ENCODE measurements at regions not wholly inside any gene's neighbourhood (a gene's known extent, or its start where the extent isn't known, plus 50 kb on each side); places are given as distances from the start of the nearest gene placed in this dataset.

- DNase-seq: no peak
- H3K27ac Mint-ChIP-seq (ENCODE audit: unreplicated experiment): no peak overlapping the region
- H3K27me3 Mint-ChIP-seq (ENCODE audit: unreplicated experiment): peaks cover 2% of the 10 kb centered on the region
- H3K9me3 Mint-ChIP-seq (ENCODE audit: unreplicated experiment): no peaks in the 10 kb centered on the region
- TF ChIP-seq, protein P1, sequence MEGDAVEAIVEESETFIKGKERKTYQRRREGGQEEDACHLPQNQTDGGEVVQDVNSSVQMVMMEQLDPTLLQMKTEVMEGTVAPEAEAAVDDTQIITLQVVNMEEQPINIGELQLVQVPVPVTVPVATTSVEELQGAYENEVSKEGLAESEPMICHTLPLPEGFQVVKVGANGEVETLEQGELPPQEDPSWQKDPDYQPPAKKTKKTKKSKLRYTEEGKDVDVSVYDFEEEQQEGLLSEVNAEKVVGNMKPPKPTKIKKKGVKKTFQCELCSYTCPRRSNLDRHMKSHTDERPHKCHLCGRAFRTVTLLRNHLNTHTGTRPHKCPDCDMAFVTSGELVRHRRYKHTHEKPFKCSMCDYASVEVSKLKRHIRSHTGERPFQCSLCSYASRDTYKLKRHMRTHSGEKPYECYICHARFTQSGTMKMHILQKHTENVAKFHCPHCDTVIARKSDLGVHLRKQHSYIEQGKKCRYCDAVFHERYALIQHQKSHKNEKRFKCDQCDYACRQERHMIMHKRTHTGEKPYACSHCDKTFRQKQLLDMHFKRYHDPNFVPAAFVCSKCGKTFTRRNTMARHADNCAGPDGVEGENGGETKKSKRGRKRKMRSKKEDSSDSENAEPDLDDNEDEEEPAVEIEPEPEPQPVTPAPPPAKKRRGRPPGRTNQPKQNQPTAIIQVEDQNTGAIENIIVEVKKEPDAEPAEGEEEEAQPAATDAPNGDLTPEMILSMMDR (IDR thresholded peaks at IDR 0.05; ENCODE audit: partially characterized antibody, unreplicated experiment): no peak
- H3K4me1 Mint-ChIP-seq (ENCODE audit: low read depth, unreplicated experiment): no peaks in the 10 kb centered on the region
- no peaks in the 10 kb centered on the region for H3K36me3 Mint-ChIP-seq (ENCODE audit: unreplicated experiment)
- no peak overlapping the region for H3K4me3 Mint-ChIP-seq (ENCODE audit: unreplicated experiment)
These were observed 122.2 kb downstream of the ANXA5 start for GRCh38 chr4:121574618-121575017.

DNA sequence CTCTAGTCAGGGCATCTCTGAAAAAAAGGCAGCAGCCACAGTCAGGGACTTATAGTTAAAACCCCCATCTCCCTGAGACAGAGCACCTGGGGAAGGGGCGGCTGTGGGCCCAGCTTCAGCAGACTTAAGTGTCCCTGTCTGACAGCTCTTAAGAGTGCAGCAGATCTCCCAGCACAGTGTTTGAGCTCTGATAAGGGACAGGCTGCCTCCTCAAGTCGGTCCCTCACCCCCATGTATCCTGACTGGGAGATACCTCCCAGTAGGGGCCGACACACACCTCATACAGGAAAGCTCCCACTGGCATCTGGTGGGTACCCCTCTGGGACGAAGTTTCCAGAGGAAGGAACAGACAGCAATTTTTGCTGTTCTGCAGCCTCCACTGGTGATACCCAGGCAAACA lies 129.0 kb downstream of the ANXA5 start:
- Mint-ChIP-seq H3K27ac (ENCODE audit: unreplicated experiment) (no peak overlapping the region), H3K27me3 (ENCODE audit: unreplicated experiment) (no peaks in the 10 kb centered on the region), H3K9me3 (ENCODE audit: unreplicated experiment) (no peaks in the 10 kb centered on the region), H3K4me3 (ENCODE audit: unreplicated experiment) (no peak overlapping the region), H3K4me1 (ENCODE audit: low read depth, unreplicated experiment) (no peaks in the 10 kb centered on the region), H3K36me3 (ENCODE audit: unreplicated experiment) (no peaks in the 10 kb centered on the region)
- DNase-seq: no peak
- TF ChIP-seq, protein P1 (IDR thresholded peaks at IDR 0.05; ENCODE audit: partially characterized antibody, unreplicated experiment): no peak

DNA sequence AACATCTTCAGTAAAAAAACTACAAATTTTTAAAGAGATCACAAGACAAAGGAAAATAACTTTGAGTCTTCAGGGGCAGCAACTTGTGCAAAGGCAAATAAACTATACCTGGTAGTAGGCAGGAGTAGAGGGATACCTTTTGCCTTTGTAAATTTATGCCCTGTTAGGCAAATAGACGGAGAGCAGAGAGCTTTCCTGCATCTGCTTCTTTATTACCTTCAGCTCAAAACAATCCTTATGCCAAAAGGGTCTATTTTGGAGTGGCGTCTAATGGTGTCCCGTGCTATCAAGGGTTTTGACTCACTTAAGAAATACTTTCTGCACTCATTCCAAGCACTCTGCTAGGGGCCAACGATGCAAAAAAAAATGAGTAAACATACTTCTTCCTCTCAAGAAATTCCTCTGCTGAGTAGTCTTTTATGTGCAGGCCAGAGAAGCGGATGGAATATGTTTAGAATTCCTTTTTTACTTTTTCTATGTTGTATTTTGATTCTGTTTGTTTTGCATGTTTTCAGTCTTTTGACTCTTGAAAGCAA lies 131.9 kb downstream of the ANXA5 start:
- H3K4me3 Mint-ChIP-seq (ENCODE audit: unreplicated experiment): no peak overlapping the region

GRCh38 chr4:121562811-121563210 lies 134.0 kb downstream of the ANXA5 start:
- Mint-ChIP-seq H3K27ac (ENCODE audit: unreplicated experiment) (no peak overlapping the region), H3K4me3 (ENCODE audit: unreplicated experiment) (no peak overlapping the region), H3K27me3 (ENCODE audit: unreplicated experiment) (no peaks in the 10 kb centered on the region), H3K4me1 (ENCODE audit: low read depth, unreplicated experiment) (no peaks in the 10 kb centered on the region), H3K36me3 (ENCODE audit: unreplicated experiment) (no peaks in the 10 kb centered on the region), H3K9me3 (ENCODE audit: unreplicated experiment) (no peaks in the 10 kb centered on the region)
- TF ChIP-seq, protein P1 (IDR thresholded peaks at IDR 0.05; ENCODE audit: partially characterized antibody, unreplicated experiment): no peak
- no peak for DNase-seq

More for the DNA sequence above, 131.9 kb downstream of the ANXA5 start:
- DNase-seq: no peak
- TF ChIP-seq, protein P1 (IDR thresholded peaks at IDR 0.05; ENCODE audit: partially characterized antibody, unreplicated experiment): no peak
- no peak overlapping the region for H3K27ac Mint-ChIP-seq (ENCODE audit: unreplicated experiment)
- H3K4me1 Mint-ChIP-seq (ENCODE audit: low read depth, unreplicated experiment): no peaks in the 10 kb centered on the region
- H3K36me3 Mint-ChIP-seq (ENCODE audit: unreplicated experiment): no peaks in the 10 kb centered on the region
- H3K27me3 Mint-ChIP-seq (ENCODE audit: unreplicated experiment): no peaks in the 10 kb centered on the region
- H3K9me3 Mint-ChIP-seq (ENCODE audit: unreplicated experiment): no peaks in the 10 kb centered on the region

DNA sequence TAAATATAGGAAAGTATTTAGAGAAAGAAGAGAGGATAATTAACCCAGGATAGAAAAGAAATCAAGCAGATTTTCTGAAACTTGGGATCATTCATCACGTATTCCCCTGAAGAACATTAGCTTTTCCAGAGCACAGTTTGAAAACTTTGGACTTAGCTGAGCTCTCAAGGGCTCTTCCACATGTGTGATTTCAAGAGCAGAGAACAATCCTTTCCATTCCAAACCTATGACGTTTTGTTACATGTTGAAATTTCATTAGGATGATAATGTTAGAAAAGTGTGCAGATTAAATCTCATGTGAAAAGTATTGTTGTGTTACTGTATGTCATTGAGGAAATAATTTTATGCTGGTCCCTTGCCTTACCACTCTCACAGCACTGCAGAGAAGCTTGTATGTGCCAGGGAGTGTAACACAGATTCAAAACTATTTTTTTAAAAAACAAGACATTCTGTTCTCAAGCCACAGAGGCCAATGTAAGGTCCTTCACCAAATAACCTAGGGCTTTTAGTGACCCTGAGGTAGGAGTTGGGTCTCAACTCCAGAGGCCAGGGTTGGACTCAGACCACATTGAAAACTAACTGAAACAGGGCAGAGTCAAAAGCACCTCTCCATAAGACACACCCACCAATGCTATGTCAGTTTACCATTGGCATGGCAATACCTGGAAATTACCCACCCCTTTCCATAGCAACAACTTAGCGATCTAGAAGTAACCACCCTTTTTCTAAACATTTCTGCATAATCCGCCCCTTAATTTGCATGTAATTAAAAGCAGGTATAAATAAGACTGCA lies 141.3 kb downstream of the ANXA5 start:
- H3K27me3 Mint-ChIP-seq (ENCODE audit: unreplicated experiment): no peaks in the 10 kb centered on the region
- H3K4me1 Mint-ChIP-seq (ENCODE audit: low read depth, unreplicated experiment): no peaks in the 10 kb centered on the region
- TF ChIP-seq, protein P1 (IDR thresholded peaks at IDR 0.05; ENCODE audit: partially characterized antibody, unreplicated experiment): no peak
- no peak for DNase-seq
- no peak overlapping the region for H3K4me3 Mint-ChIP-seq (ENCODE audit: unreplicated experiment)
- H3K36me3 Mint-ChIP-seq (ENCODE audit: unreplicated experiment): no peaks in the 10 kb centered on the region
- H3K27ac Mint-ChIP-seq (ENCODE audit: unreplicated experiment): no peak overlapping the region
- no peaks in the 10 kb centered on the region for H3K9me3 Mint-ChIP-seq (ENCODE audit: unreplicated experiment)

Measured in glutamatergic neuron (in vitro differentiated cells).